A549 (cell line): ENCODE measurements at regions not wholly inside any gene's neighbourhood (a gene's known extent, or its start where the extent isn't known, plus 50 kb on each side); places are given as distances from the start of the nearest gene placed in this dataset.

Experiments
- ATAC-seq, 2 experiments: fragments of 200-7000 bp in 1 of 2; fragments of >200 bp in 1 of 2; cut with Nextera tagmentation in 1 of 2; cut with Tn5 transposase in 1 of 2; 3 replicates each; pipeline versions ENCODE4 v1.8.0 to v1.9.1; 2018 to 2020; ENCODE audit warnings: mild to moderate bottlenecking in 1 of 2, moderate library complexity in 1 of 2
- CTCF ChIA-PET: fragments of 300-600 bp; sonication (Branson Sonifier 250); formaldehyde crosslinking; extraction: SDS; loops from one replicate; lab custom pipeline; 2021; ENCODE audit warnings: antibody characterized with exemption, inconsistent platforms; lab: Yijun Ruan, JAX
- POLR2A ChIA-PET: fragments of 350-600 bp; formaldehyde crosslinking; extraction: SDS; loops from one replicate; lab custom pipeline; 2021; ENCODE audit warnings: antibody characterized with exemption, inconsistent platforms; lab: Yijun Ruan, JAX
- DNase-seq, 2 experiments: peaks; one replicate each; pipeline versions ENCODE4 v3.0.0 to v3.0.0-alpha.2; 2011 to 2016; ENCODE audit warnings: low read depth in 1 of 2, low spot score in 1 of 2
- FAIRE-seq: peaks from 2 replicates; lab custom pipeline; 2011; peaks lifted over from hg19 to GRCh38; lab: Jason Lieb, UNC
- H3K27ac ChIP-seq, 2 experiments: fragments of >200 bp; sonication (Bioruptor Twin); formaldehyde crosslinking; 3 replicates each; pipeline ENCODE4 v1.5.1; 2016 to 2017
- H3K4me1 ChIP-seq: fragments of >200 bp; sonication (Bioruptor Twin); formaldehyde crosslinking; 3 replicates; pipeline ENCODE4 v1.6.1; 2016
- H3K4me2 ChIP-seq: fragments of >200 bp; sonication (Bioruptor Twin); formaldehyde crosslinking; 3 replicates; pipeline ENCODE4 v1.6.1; 2016
- H3K4me3 ChIP-seq: fragments of >200 bp; sonication (Bioruptor Twin); formaldehyde crosslinking; 3 replicates; pipeline ENCODE4 v1.5.1; 2016
- H3K9me3 ChIP-seq: fragments of >200 bp; sonication (Bioruptor Twin); formaldehyde crosslinking; 3 replicates; pipeline ENCODE4 v1.6.1; 2016
- BCL3 ChIP-seq: fragments of >200 bp; sonication (Bioruptor Twin); formaldehyde crosslinking; IDR thresholded peaks from 3 replicates; pipeline ENCODE4 v1.6.1; 2016
- CBX2 ChIP-seq: fragments of 200-600 bp; sonication (generic); IDR thresholded peaks from 2 replicates; pipeline ENCODE4 v1.6.1; 2016; ENCODE audit warnings: low read depth, mild to moderate bottlenecking, borderline replicate concordance
- CEBPB ChIP-seq, 2 experiments: fragments of >200 bp in 1 of 2; sonication (Bioruptor Twin) in 1 of 2; formaldehyde crosslinking in 1 of 2; IDR thresholded peaks; 2 replicates each; pipeline ENCODE4 v1.6.1; 2012 to 2016
- CHD4 ChIP-seq: fragments of 200-600 bp; sonication (generic); IDR thresholded peaks from 2 replicates; pipeline ENCODE4 v1.6.1; 2016; ENCODE audit warnings: antibody characterized with exemption, mild to moderate bottlenecking, borderline replicate concordance
- GATA3 ChIP-seq: IDR thresholded peaks from 2 replicates; pipeline ENCODE4 v1.6.1; 2012; ENCODE audit warnings: borderline replicate concordance
- HEYL ChIP-seq: fragments of 250-450 bp; sonication (Bioruptor Pico); IDR thresholded peaks from 2 replicates; pipeline ENCODE4 v1.8.0; 2021; ENCODE audit warnings: mild to moderate bottlenecking, moderate library complexity
- HMGXB4 ChIP-seq: fragments of 250-450 bp; sonication (Bioruptor Pico); IDR thresholded peaks from 2 replicates; pipeline ENCODE4 v1.5.0; 2021; ENCODE audit warnings: mild to moderate bottlenecking, moderate library complexity, borderline replicate concordance
- HOXB5 ChIP-seq: fragments of 250-450 bp; sonication (Bioruptor Pico); IDR thresholded peaks from 2 replicates; pipeline ENCODE4 v1.5.0; 2020; ENCODE audit warnings: mild to moderate bottlenecking, moderate library complexity
- JUN ChIP-seq, 2 experiments: fragments of >200 bp; sonication (Bioruptor Twin); formaldehyde crosslinking; IDR thresholded peaks; 2 replicates in 1 of 2; 3 replicates in 1 of 2; pipeline ENCODE4 v1.6.1; 2016 to 2017
- JUNB ChIP-seq: fragments of >200 bp; sonication (Bioruptor Twin); formaldehyde crosslinking; IDR thresholded peaks from 2 replicates; pipeline ENCODE4 v1.6.1; 2016
- MYC ChIP-seq: IDR thresholded peaks from 2 replicates; pipeline ENCODE4 v1.6.1; 2012; ENCODE audit warnings: mild to moderate bottlenecking, inconsistent platforms, low read length, improper control_type of control experiment, borderline replicate concordance
- NPAS2 ChIP-seq: fragments of 250-450 bp; sonication (Bioruptor Pico); IDR thresholded peaks from 2 replicates; pipeline ENCODE4 v1.8.0; 2022; ENCODE audit warnings: mild to moderate bottlenecking, moderate library complexity, borderline replicate concordance
- PHF8 ChIP-seq: fragments of 200-600 bp; sonication (generic); IDR thresholded peaks from 2 replicates; pipeline ENCODE4 v1.6.1; 2016; ENCODE audit warnings: low read depth, mild to moderate bottlenecking, antibody characterized with exemption, moderate library complexity, borderline replicate concordance
- SREBF2 ChIP-seq: fragments of 450-650 bp; IDR thresholded peaks from 2 replicates; pipeline ENCODE4 v1.6.1; 2014; ENCODE audit warnings: mild to moderate bottlenecking, moderate library complexity
- USF2 ChIP-seq: fragments of 450-650 bp; IDR thresholded peaks from 2 replicates; pipeline ENCODE4 v1.6.1; 2014; ENCODE audit warnings: antibody characterized with exemption
- WGBS: methylation state at CpG from one replicate; pipeline ENCODE4 v1.1.6; 2017; ENCODE audit errors: missing lambda C conversion rate; 5-methylcytosine and 5-hydroxymethylcytosine counted together

GRCh38 chr17:45675012-45675411 is 109.1 kb upstream of the CRHR1 start (continued):
- no peak for TF ChIP-seq USF2

GRCh38 chr17:45675892-45676291 is 108.2 kb upstream of the CRHR1 start:
- ATAC-seq (no peak), DNase-seq (no peak), FAIRE-seq (no peak)
- Histone ChIP-seq H3K4me1 (no peaks in the 10 kb centered on the region), H3K27ac (no peak overlapping the region), H3K4me2 (no peak overlapping the region), H3K4me3 (no peak overlapping the region), H3K9me3 (peaks cover 13% of the 10 kb centered on the region; the same call in 2 of the 3 replicates)
- ChIA-PET CTCF (interaction anchor here (1.1 to 3.0 kb wide), 6 partner anchors 10 to 176 kb away, joined by 3 to 10 read pairs (median 5); no protein-coding TSS in a partner anchor), POLR2A (no interaction called here)
- 45% methylated on average over 3 of the region's 3 CpGs for WGBS
- no peak for TF ChIP-seq CHD4
- no peak for TF ChIP-seq JUNB
- TF ChIP-seq HEYL, result no peak
- TF ChIP-seq GATA3, result no peak
- no peak for TF ChIP-seq CEBPB (IDR thresholded peaks at IDR 0.05)
- TF ChIP-seq BCL3, result no peak
- no peak for TF ChIP-seq CBX2

GRCh38 chr17:45676695-45677094 is 107.4 kb upstream of the CRHR1 start:
- WGBS, result 64% methylated on average over 6 of the region's 6 CpGs
- ChIA-PET CTCF (interaction anchor here (0.6 to 3.0 kb wide), 6 partner anchors 11 to 238 kb away, joined by 3 to 10 read pairs (median 3); no protein-coding TSS in a partner anchor), POLR2A (interaction anchor here (0.6 kb wide), 1 partner anchor 27 kb away, joined by 4 read pairs; no protein-coding TSS in a partner anchor)
- H3K4me3 ChIP-seq, result no peak overlapping the region
- TF ChIP-seq NPAS2 (CRISPR knock-in tag), result no peak
- no peak for TF ChIP-seq JUN (IDR thresholded peaks at IDR 0.05)
- H3K27ac ChIP-seq, result no peak overlapping the region
- DNase-seq, result no peak
- 0 out of 6 replicates have a peak, but pooled peaks of 1 of the 2 experiments have one; percentile 18 for ATAC-seq
- no peaks in the 10 kb centered on the region for H3K4me1 ChIP-seq
- FAIRE-seq, result no peak
- no peak overlapping the region for H3K4me2 ChIP-seq
- H3K9me3 ChIP-seq, result peaks cover 13% of the 10 kb centered on the region; the same call in 2 of the 3 replicates

- TF ChIP-seq USF2 (no peak), MYC (no peak), HOXB5 (no peak), SREBF2 (no peak), CHD4 (no peak), HMGXB4 (CRISPR knock-in tag) (no peak), PHF8 (no peak)
- ChIA-PET POLR2A (no interaction called here), CTCF (interaction anchor here (1.3 to 3.0 kb wide), 3 partner anchors 13 to 154 kb away, joined by 3 to 10 read pairs (median 9); no protein-coding TSS in a partner anchor)
- Histone ChIP-seq H3K9me3 (peaks cover 13% of the 10 kb centered on the region; the same call in 2 of the 3 replicates), H3K4me2 (no peak overlapping the region), H3K4me3 (no peak overlapping the region), H3K27ac (no peak overlapping the region), H3K4me1 (no peaks in the 10 kb centered on the region)
- ATAC-seq (peak; percentile 48 to 54; a peak in 4 of 6 replicates), FAIRE-seq (no peak), DNase-seq (peak in 1 of 2 experiments; percentile 29)
- WGBS, result 3% methylated on average over 3 of the region's 3 CpGs
Measured at GRCh38 chr17:45677770-45678169, 106.3 kb upstream of the CRHR1 start.
